ENCODE measurements at regions not wholly inside any gene's neighbourhood (a gene's known extent, or its start where the extent isn't known, plus 50 kb on each side); places are given as distances from the start of the nearest gene placed in this dataset.
"Not testable (repeated sequence)": the region's sequence is repeated elsewhere in the genome, so short reads cannot be mapped to it uniquely, and the experiment has no call there.

- DNase-seq: no peak
Measured at GRCh38 chr14:94826774-94827173, 56.9 kb upstream of the GSC start.

GRCh38 chr14:94823556-94824341, 53.8 kb upstream of the GSC start:
- peak; percentile 9 for DNase-seq

DNA sequence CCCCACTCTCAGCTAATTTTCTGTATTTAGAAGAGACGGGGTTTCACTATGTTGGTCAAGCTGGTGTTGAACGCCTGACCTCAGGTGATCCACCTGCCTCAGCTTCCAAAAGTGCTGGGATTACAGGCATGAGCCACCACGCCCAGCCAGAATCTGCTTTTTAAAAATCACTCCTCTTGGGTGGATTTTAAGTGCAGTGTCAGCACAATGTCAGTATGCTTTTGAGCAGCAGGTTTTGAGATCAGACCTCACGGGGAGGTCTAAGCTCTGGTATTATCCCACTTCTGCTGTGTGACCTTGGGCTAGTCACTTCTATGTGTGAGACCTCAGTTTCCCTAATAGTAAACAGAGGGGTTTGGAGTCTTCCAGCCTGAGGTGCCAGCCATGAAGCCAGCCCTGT, 51.8 kb upstream of the GSC start:
- DNase-seq: no peak

DNA sequence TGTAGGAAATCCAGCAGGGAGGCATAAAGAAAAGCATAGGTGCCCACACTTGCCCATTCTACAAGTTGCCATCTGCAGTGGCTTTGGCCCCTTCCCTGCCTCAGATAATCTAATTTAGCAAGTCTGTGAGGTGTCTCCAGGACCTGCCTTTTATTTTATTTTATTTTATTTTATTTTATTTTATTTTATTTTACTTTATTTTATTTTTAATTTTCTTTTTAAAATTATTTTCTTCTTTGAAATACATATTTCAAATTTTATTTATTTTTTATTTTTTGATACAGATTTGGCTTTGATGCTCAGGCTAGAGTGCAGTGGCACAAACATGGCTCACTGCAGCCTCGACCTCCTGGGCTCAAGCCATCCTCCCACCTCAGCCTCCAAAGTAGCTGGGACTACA, 51.0 kb upstream of the GSC start:
- not testable (repeated sequence) for DNase-seq
